WTC11 (cell line): ENCODE measurements at regions not wholly inside any gene's neighbourhood (a gene's known extent, or its start where the extent isn't known, plus 50 kb on each side); places are given as distances from the start of the nearest gene placed in this dataset.

Source experiments
- CTCF ChIP-seq: fragments of 200-600 bp; IDR thresholded peaks from 2 replicates; pipeline ENCODE4 v1.8.0; 2022; ENCODE audit warnings: antibody characterized with exemption
- FOXK1 ChIP-seq: sonication (generic); formaldehyde crosslinking; IDR thresholded peaks from 2 replicates; pipeline ENCODE4 v1.8.0; 2022; ENCODE audit warnings: mild to moderate bottlenecking, moderate library complexity, missing genetic modification reagents
- FOXP4 ChIP-seq: sonication (generic); formaldehyde crosslinking; IDR thresholded peaks from 2 replicates; pipeline ENCODE4 v1.8.0; 2022; ENCODE audit warnings: mild to moderate bottlenecking, missing genetic modification reagents
- MAX ChIP-seq: sonication (generic); formaldehyde crosslinking; IDR thresholded peaks from 2 replicates; pipeline ENCODE4 v1.8.0; 2022; ENCODE audit warnings: mild to moderate bottlenecking, missing genetic modification reagents
- NFYB ChIP-seq: sonication (generic); formaldehyde crosslinking; conservative IDR thresholded peaks from 2 replicates; pipeline ENCODE4 v1.8.0; 2022; ENCODE audit warnings: low read depth, missing genetic modification reagents
- STAT6 ChIP-seq: sonication (generic); formaldehyde crosslinking; conservative IDR thresholded peaks from 2 replicates; pipeline ENCODE4 v1.8.1; 2023; ENCODE audit warnings: mild to moderate bottlenecking, low read depth, missing genetic modification reagents, moderate library complexity
- USF2 ChIP-seq: sonication (generic); formaldehyde crosslinking; IDR thresholded peaks from 2 replicates; pipeline ENCODE4 v1.8.1; 2023; ENCODE audit warnings: mild to moderate bottlenecking, missing genetic modification reagents, moderate library complexity

GRCh38 chr2:226076529-226076928 lies 677.0 kb downstream of the NYAP2 start:
- TF ChIP-seq NFYB (no peak), CTCF (no peak), FOXP4 (CRISPR knock-in tag) (no peak), STAT6 (CRISPR knock-in tag) (no peak), MAX (no peak), USF2 (CRISPR knock-in tag) (no peak), FOXK1 (CRISPR knock-in tag) (no peak)
